Panc1 (cell line): ENCODE measurements at regions not wholly inside any gene's neighbourhood (a gene's known extent, or its start where the extent isn't known, plus 50 kb on each side); places are given as distances from the start of the nearest gene placed in this dataset.

ENCODE experiments used
- ATAC-seq: fragments of 200-7000 bp; cut with Tn5 transposase; 2 replicates; pipeline ENCODE4 v1.9.1; 2020; ENCODE audit warnings: mild to moderate bottlenecking, moderate library complexity
- BruUV-seq: library from RNA; stranded (reverse); fragments of 400-500 nt; replicated peaks from 2 replicates; lab custom pipeline; 2021; lab: Mats Ljungman, UMichigan
- CTCF ChIA-PET: fragments of 300-600 bp; sonication (Branson Sonifier 250); formaldehyde crosslinking; loops from one replicate; lab custom pipeline; 2022; ENCODE audit warnings: antibody characterized with exemption; lab: Charles Lee
- POLR2A ChIA-PET: fragments of 300-600 bp; sonication (Branson Sonifier 250); formaldehyde crosslinking; loops from one replicate; lab custom pipeline; 2022; ENCODE audit warnings: antibody characterized with exemption; lab: Charles Lee
- DNase-seq: peaks from one replicate; pipeline ENCODE4 v3.0.0-alpha.2; 2010; ENCODE audit warnings: low read depth, low spot score
- H3K27ac ChIP-seq: 2 replicates; pipeline ENCODE4 v1.5.1; 2011; ENCODE audit warnings: mild to moderate bottlenecking, low read length, inconsistent platforms
- H3K27me3 ChIP-seq: fragments of 200-500 bp; sonication (Bioruptor generic); 2 replicates; pipeline ENCODE4 v1.6.0; 2014; ENCODE audit warnings: low read length, inconsistent platforms; ENCODE audit not compliant: control insufficient read depth, insufficient read depth
- H3K36me3 ChIP-seq: fragments of 200-500 bp; sonication (Bioruptor generic); 2 replicates; pipeline ENCODE4 v1.5.1; 2014; ENCODE audit warnings: inconsistent platforms, mild to moderate bottlenecking, low read length, moderate library complexity; ENCODE audit not compliant: control insufficient read depth, insufficient read depth
- H3K4me1 ChIP-seq: 2 replicates; pipeline ENCODE4 v1.5.1; 2011; ENCODE audit warnings: inconsistent platforms, mild to moderate bottlenecking, low read length, moderate library complexity; ENCODE audit not compliant: control insufficient read depth, insufficient read depth
- H3K4me3 ChIP-seq, 2 experiments: 2 replicates each; pipeline ENCODE4 v1.5.1; 2011 to 2012; ENCODE audit warnings: low read depth in 2 of 2, low read length in 2 of 2, mild to moderate bottlenecking in 2 of 2, inconsistent platforms in 1 of 2, moderate library complexity in 1 of 2
- H3K9me3 ChIP-seq: fragments of 200-500 bp; sonication (Bioruptor generic); 2 replicates; pipeline ENCODE4 v1.5.1; 2014; ENCODE audit warnings: low read depth, mild to moderate bottlenecking, inconsistent platforms, low read length, moderate library complexity; ENCODE audit not compliant: control insufficient read depth, insufficient read depth
- CTCF ChIP-seq: fragments of 450-650 bp; IDR thresholded peaks from 2 replicates; pipeline ENCODE4 v1.5.1; 2017; ENCODE audit warnings: mild to moderate bottlenecking
- POLR2AphosphoS5 ChIP-seq: IDR thresholded peaks from 2 replicates; pipeline ENCODE4 v1.6.1; 2012; ENCODE audit warnings: mild to moderate bottlenecking, low read depth, low read length, moderate library complexity
- REST ChIP-seq, 2 experiments: IDR thresholded peaks; 2 replicates each; pipeline ENCODE4 v1.6.1; 2011 to 2012; ENCODE audit warnings: low read depth in 2 of 2, control low read depth in 1 of 2, low read length in 1 of 2, mild to moderate bottlenecking in 1 of 2, moderate library complexity in 1 of 2; ENCODE audit not compliant: insufficient read depth in 1 of 2
- SIN3A ChIP-seq: IDR thresholded peaks from 2 replicates; pipeline ENCODE4 v1.6.1; 2012; ENCODE audit warnings: low read depth, mild to moderate bottlenecking, low read length, moderate library complexity, borderline replicate concordance; ENCODE audit not compliant: insufficient read depth
- TCF7L2 ChIP-seq: IDR thresholded peaks from 2 replicates; pipeline ENCODE4 v1.6.1; 2011; ENCODE audit warnings: mild to moderate bottlenecking, low read depth, low read length, inconsistent platforms
- in situ Hi-C: cut with HindIII; loops from 2 replicates; pipeline ENCODE4 v1.10.0; 2016; ENCODE audit warnings: low sequenced_read_pairs, low pct_unique_long_range_greater_than_20kb
- intact Hi-C: fragments of 100-400 bp; cut with micrococcal nuclease; formaldehyde crosslinking; loops from one replicate; pipeline ENCODE4 v1.10.0; 2022; ENCODE audit not compliant: unreplicated experiment

GRCh38 chr2:5150871-5151270 lies 541.3 kb upstream of the SOX11 start:
- Histone ChIP-seq H3K9me3 (no peaks in the 10 kb centered on the region), H3K27ac (no peak overlapping the region), H3K4me1 (no peaks in the 10 kb centered on the region), H3K4me3 (no peak overlapping the region), H3K27me3 (no peaks in the 10 kb centered on the region), H3K36me3 (no peaks in the 10 kb centered on the region)
- intact Hi-C loops (no loop called here), in situ Hi-C loops (no loop called here)
- POLR2A ChIA-PET, result no interaction called here
- DNase-seq (no peak), ATAC-seq (no peak)
- TF ChIP-seq CTCF (no peak), TCF7L2 (no peak), POLR2AphosphoS5 (no peak), REST (IDR thresholded peaks at IDR 0.05; ENCODE audit: insufficient read depth in 1 of 2, low read depth in 2 of 2, low read length in 1 of 2) (no peak), SIN3A (no peak)
- CTCF ChIA-PET, result no interaction called here
- BruUV-seq, result no TSS peak

GRCh38 chr2:5164776-5165525 lies 527.2 kb upstream of the SOX11 start:
- Histone ChIP-seq H3K27me3 (no peaks in the 10 kb centered on the region), H3K4me1 (no peaks in the 10 kb centered on the region), H3K4me3 (no peak overlapping the region), H3K36me3 (no peaks in the 10 kb centered on the region), H3K9me3 (no peaks in the 10 kb centered on the region), H3K27ac (no peak overlapping the region)
- DNase-seq (no peak), ATAC-seq (no peak)
- BruUV-seq, result no TSS peak
- ChIA-PET POLR2A (no interaction called here), CTCF (no interaction called here)
- in situ Hi-C loops, result no loop called here
- intact Hi-C loops, result no loop called here
- TF ChIP-seq SIN3A (no peak), REST (IDR thresholded peaks at IDR 0.05; ENCODE audit: insufficient read depth in 1 of 2, low read depth in 2 of 2, low read length in 1 of 2) (no peak), CTCF (no peak), POLR2AphosphoS5 (no peak), TCF7L2 (no peak)
